ENCODE measurements at regions not wholly inside any gene's neighbourhood (a gene's known extent, or its start where the extent isn't known, plus 50 kb on each side); places are given as distances from the start of the nearest gene placed in this dataset.
A peak's percentile ranks its signal among the peaks of the same experiment; 100 is the strongest.
"Not testable (repeated sequence)": the region's sequence is repeated elsewhere in the genome, so short reads cannot be mapped to it uniquely, and the experiment has no call there.

DNA sequence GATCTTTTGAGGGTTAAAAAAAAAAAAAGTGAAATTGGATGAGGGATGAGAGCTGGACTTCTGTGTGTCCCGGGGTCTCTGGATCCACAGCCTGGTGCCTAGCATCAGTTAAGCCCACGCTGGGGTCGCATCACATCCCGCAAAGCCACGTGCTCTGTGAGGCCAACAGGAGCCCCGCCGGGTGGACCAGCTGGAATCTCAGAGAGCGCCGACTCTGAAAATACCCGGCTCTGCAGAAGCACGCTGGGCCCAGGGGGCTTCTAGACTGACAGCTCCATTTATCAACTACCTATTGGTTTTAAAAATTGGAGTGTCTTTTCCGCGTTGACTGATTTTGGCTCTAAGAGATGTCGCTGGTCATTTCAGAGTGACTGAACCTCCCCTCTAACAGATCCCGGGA lies 164.1 kb upstream of the PLGLB2 start:
- H3K27me3 ChIP-seq (ENCODE audit: low read depth); H3K36me3 ChIP-seq (replicated peaks); in situ Hi-C loops (cut with MboI; ENCODE audit: low sequenced_read_pairs); H3K4me3 ChIP-seq; H3K9me3 ChIP-seq; H3K4me1 ChIP-seq; DNase-seq (ENCODE audit: low spot score in 2 of 2): not testable (repeated sequence)

GRCh38 chr2:87584268-87584906 lies 163.5 kb upstream of the PLGLB2 start:
- H3K36me3 ChIP-seq (replicated peaks); H3K4me3 ChIP-seq; H3K9me3 ChIP-seq; H3K4me1 ChIP-seq; in situ Hi-C loops (cut with MboI; ENCODE audit: low sequenced_read_pairs); H3K27me3 ChIP-seq (ENCODE audit: low read depth): not testable (repeated sequence)
- peak in 1 of 2 experiments; percentile 10 for DNase-seq (ENCODE audit: low spot score in 2 of 2)

DNA sequence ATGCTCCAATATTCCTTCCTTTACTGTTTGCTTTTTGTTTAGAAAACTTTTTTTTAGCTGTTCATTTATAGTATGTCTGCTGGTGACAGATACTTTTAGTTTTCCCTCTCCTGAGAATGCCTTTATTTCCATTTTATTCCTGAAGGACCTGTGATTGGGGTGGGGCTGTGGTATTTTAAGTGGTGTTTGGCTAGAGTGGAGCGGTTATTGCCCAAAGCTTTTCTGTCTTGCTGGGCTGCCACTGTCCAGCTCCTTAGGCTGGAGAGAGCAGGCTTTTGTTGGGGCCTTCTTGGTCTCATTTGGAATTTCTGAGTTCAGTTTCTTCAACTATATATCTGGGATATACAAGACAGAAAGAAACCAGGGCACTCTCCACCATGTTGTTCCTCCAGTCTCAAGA lies 160.0 kb upstream of the PLGLB2 start:
- H3K36me3 ChIP-seq (replicated peaks); H3K27me3 ChIP-seq (ENCODE audit: low read depth); in situ Hi-C loops (cut with MboI; ENCODE audit: low sequenced_read_pairs); H3K9me3 ChIP-seq; H3K4me3 ChIP-seq; H3K4me1 ChIP-seq; DNase-seq (ENCODE audit: low spot score in 2 of 2): not testable (repeated sequence)

DNA sequence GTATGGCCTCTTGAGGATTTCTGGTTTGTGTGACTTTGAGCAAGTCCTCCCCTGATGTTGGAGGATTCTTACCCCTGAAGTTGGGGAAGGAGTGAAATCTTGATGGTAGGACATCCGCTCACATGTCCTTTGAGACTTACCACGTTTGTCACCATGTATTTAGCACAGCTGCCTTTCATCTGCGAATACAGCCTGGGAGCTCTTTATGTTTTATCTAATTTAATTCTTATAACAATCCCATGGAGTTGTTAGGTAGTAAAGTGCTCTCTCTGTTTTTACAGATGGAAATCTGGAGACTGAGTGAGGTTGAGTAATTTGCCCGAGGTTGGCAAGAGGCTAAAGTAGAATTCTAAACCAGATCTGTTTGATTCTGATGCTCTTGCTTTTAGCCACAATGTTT lies 154.9 kb upstream of the PLGLB2 start:
- H3K36me3 ChIP-seq (replicated peaks); H3K9me3 ChIP-seq; DNase-seq (ENCODE audit: low spot score in 2 of 2); in situ Hi-C loops (cut with MboI; ENCODE audit: low sequenced_read_pairs); H3K4me3 ChIP-seq; H3K4me1 ChIP-seq; H3K27me3 ChIP-seq (ENCODE audit: low read depth): not testable (repeated sequence)

- H3K36me3 ChIP-seq (replicated peaks); H3K27me3 ChIP-seq (ENCODE audit: low read depth); in situ Hi-C loops (cut with MboI; ENCODE audit: low sequenced_read_pairs); H3K4me1 ChIP-seq; H3K9me3 ChIP-seq; H3K4me3 ChIP-seq: not testable (repeated sequence)
- DNase-seq (ENCODE audit: low spot score in 2 of 2): peak in 1 of 2 experiments; percentile 69
These were observed 153.9 kb upstream of the PLGLB2 start for GRCh38 chr2:87593784-87594610.

- H3K4me3 ChIP-seq; in situ Hi-C loops (cut with MboI; ENCODE audit: low sequenced_read_pairs); H3K9me3 ChIP-seq; H3K27me3 ChIP-seq (ENCODE audit: low read depth); H3K36me3 ChIP-seq (replicated peaks); DNase-seq (ENCODE audit: low spot score in 2 of 2); H3K4me1 ChIP-seq: not testable (repeated sequence)
These were observed 153.3 kb upstream of the PLGLB2 start for GRCh38 chr2:87594611-87594992.

GRCh38 chr2:87595017-87595416 lies 152.9 kb upstream of the PLGLB2 start:
- H3K27me3 ChIP-seq (ENCODE audit: low read depth); DNase-seq (ENCODE audit: low spot score in 2 of 2); H3K4me1 ChIP-seq; H3K36me3 ChIP-seq (replicated peaks); H3K4me3 ChIP-seq; H3K9me3 ChIP-seq; in situ Hi-C loops (cut with MboI; ENCODE audit: low sequenced_read_pairs): not testable (repeated sequence)

DNA sequence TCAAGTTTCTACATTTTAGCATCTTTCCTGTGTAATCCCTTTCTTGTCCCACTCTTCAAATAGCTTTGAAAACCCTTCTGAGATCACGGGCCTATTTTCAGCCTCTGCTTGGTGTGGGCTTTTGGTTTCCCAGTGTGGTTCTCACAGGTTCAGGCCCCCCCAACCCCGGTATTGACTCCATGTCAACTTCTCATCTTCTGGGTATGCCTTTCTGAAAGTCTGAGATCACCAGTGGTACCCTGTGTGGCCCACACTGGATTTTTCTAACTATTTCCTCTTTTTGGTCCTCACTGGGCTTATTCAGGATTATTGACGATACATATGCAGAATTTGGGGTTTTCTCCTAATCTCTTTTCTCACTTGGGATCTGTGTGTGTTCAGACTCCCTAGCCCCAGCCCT lies 146.9 kb upstream of the PLGLB2 start:
- H3K4me3 ChIP-seq; DNase-seq (ENCODE audit: low spot score in 2 of 2); H3K27me3 ChIP-seq (ENCODE audit: low read depth); in situ Hi-C loops (cut with MboI; ENCODE audit: low sequenced_read_pairs); H3K4me1 ChIP-seq; H3K9me3 ChIP-seq; H3K36me3 ChIP-seq (replicated peaks): not testable (repeated sequence)

- in situ Hi-C loops (cut with MboI; ENCODE audit: low sequenced_read_pairs); H3K4me3 ChIP-seq; H3K36me3 ChIP-seq (replicated peaks); DNase-seq (ENCODE audit: low spot score in 2 of 2); H3K27me3 ChIP-seq (ENCODE audit: low read depth); H3K4me1 ChIP-seq; H3K9me3 ChIP-seq: not testable (repeated sequence)
These were observed 145.8 kb upstream of the PLGLB2 start for GRCh38 chr2:87602118-87602517.

- in situ Hi-C loops (cut with MboI; ENCODE audit: low sequenced_read_pairs); H3K4me1 ChIP-seq; H3K36me3 ChIP-seq (replicated peaks); H3K9me3 ChIP-seq; H3K4me3 ChIP-seq; H3K27me3 ChIP-seq (ENCODE audit: low read depth); DNase-seq (ENCODE audit: low spot score in 2 of 2): not testable (repeated sequence)
These were observed 145.2 kb upstream of the PLGLB2 start for GRCh38 chr2:87602728-87603127.

- H3K4me3 ChIP-seq; H3K4me1 ChIP-seq; DNase-seq (ENCODE audit: low spot score in 2 of 2); H3K27me3 ChIP-seq (ENCODE audit: low read depth); H3K36me3 ChIP-seq (replicated peaks); in situ Hi-C loops (cut with MboI; ENCODE audit: low sequenced_read_pairs); H3K9me3 ChIP-seq: not testable (repeated sequence)
These were observed 144.2 kb upstream of the PLGLB2 start for GRCh38 chr2:87603418-87604278.

GRCh38 chr2:87604279-87604818 lies 143.5 kb upstream of the PLGLB2 start:
- H3K4me1 ChIP-seq; H3K9me3 ChIP-seq; H3K4me3 ChIP-seq; in situ Hi-C loops (cut with MboI; ENCODE audit: low sequenced_read_pairs); H3K27me3 ChIP-seq (ENCODE audit: low read depth); DNase-seq (ENCODE audit: low spot score in 2 of 2); H3K36me3 ChIP-seq (replicated peaks): not testable (repeated sequence)

- DNase-seq (ENCODE audit: low spot score in 2 of 2); in situ Hi-C loops (cut with MboI; ENCODE audit: low sequenced_read_pairs); H3K27me3 ChIP-seq (ENCODE audit: low read depth): not testable (repeated sequence)
These were observed 142.9 kb upstream of the PLGLB2 start for GRCh38 chr2:87604980-87605379.

More at GRCh38 chr2:87604980-87605379, 142.9 kb upstream of the PLGLB2 start:
- not testable (repeated sequence) for H3K9me3 ChIP-seq; H3K4me3 ChIP-seq; H3K4me1 ChIP-seq; H3K36me3 ChIP-seq (replicated peaks)
